ENCODE measurements at regions not wholly inside any gene's neighbourhood (a gene's known extent, or its start where the extent isn't known, plus 50 kb on each side); places are given as distances from the start of the nearest gene placed in this dataset.

GRCh38 chr14:104405360-104406226, 174.0 kb upstream of the C14orf180 start:
- H3K4me2 ChIP-seq = no peak overlapping the region
- DNase-seq (ENCODE audit: low spot score) = no peak
- peaks cover 9% of the 10 kb centered on the region; the same call in 2 of the 3 replicates for H3K36me3 Mint-ChIP-seq (ENCODE audit: low read depth)
- no peaks in the 10 kb centered on the region for H4K20me1 ChIP-seq (replicated peaks; ENCODE audit: insufficient read depth)
- H3F3A ChIP-seq (replicated peaks; ENCODE audit: low read depth) = no peaks in the 10 kb centered on the region
- peaks cover 2% of the 10 kb centered on the region for H3K27me3 Mint-ChIP-seq (ENCODE audit: insufficient read depth, low read depth, poor library complexity)
- no peak overlapping the region for H3K27ac Mint-ChIP-seq
- H3K9me3 Mint-ChIP-seq = peaks cover 14% of the 10 kb centered on the region
- H3K4me1 ChIP-seq (ENCODE audit: insufficient read depth) = peaks cover 9% of the 10 kb centered on the region; the same call in 1 of the 2 replicates
- no peak overlapping the region for H3K4me3 Mint-ChIP-seq
- no peak overlapping the region for H3K27ac ChIP-seq (ENCODE audit: low read depth)
- peaks cover 21% of the 10 kb centered on the region for H3K4me1 Mint-ChIP-seq
- H2AFZ ChIP-seq = no peak overlapping the region
- H3K27me3 ChIP-seq (ENCODE audit: insufficient read depth) = no peaks in the 10 kb centered on the region
- no peak for TF ChIP-seq STAT1 (IDR thresholded peaks at IDR 0.05; ENCODE audit: unreplicated experiment)
- no peak for TF ChIP-seq REST (IDR thresholded peaks at IDR 0.05; ENCODE audit: unreplicated experiment)
- no peak for TF ChIP-seq EZH2phosphoT487 (IDR thresholded peaks at IDR 0.05; ENCODE audit: unreplicated experiment)
- TF ChIP-seq CTCF (conservative IDR thresholded peaks at IDR 0.05; ENCODE audit: low read depth in 2 of 2) = no peak
- TF ChIP-seq ZNF331 (CRISPR knock-in tag; IDR thresholded peaks at IDR 0.05; ENCODE audit: low read depth) = no peak
- no peak for TF ChIP-seq ZNF114 (CRISPR knock-in tag; IDR thresholded peaks at IDR 0.05)
- no peak for TF ChIP-seq ETS1 (IDR thresholded peaks at IDR 0.05)
- TF ChIP-seq POLR2AphosphoS5 (IDR thresholded peaks at IDR 0.05; ENCODE audit: low read depth) = no peak
- TF ChIP-seq EZH2 (IDR thresholded peaks at IDR 0.05; ENCODE audit: low read depth, unreplicated experiment) = no peak
- TF ChIP-seq JUNB (IDR thresholded peaks at IDR 0.05; ENCODE audit: unreplicated experiment) = no peak
- TF ChIP-seq, protein P1, sequence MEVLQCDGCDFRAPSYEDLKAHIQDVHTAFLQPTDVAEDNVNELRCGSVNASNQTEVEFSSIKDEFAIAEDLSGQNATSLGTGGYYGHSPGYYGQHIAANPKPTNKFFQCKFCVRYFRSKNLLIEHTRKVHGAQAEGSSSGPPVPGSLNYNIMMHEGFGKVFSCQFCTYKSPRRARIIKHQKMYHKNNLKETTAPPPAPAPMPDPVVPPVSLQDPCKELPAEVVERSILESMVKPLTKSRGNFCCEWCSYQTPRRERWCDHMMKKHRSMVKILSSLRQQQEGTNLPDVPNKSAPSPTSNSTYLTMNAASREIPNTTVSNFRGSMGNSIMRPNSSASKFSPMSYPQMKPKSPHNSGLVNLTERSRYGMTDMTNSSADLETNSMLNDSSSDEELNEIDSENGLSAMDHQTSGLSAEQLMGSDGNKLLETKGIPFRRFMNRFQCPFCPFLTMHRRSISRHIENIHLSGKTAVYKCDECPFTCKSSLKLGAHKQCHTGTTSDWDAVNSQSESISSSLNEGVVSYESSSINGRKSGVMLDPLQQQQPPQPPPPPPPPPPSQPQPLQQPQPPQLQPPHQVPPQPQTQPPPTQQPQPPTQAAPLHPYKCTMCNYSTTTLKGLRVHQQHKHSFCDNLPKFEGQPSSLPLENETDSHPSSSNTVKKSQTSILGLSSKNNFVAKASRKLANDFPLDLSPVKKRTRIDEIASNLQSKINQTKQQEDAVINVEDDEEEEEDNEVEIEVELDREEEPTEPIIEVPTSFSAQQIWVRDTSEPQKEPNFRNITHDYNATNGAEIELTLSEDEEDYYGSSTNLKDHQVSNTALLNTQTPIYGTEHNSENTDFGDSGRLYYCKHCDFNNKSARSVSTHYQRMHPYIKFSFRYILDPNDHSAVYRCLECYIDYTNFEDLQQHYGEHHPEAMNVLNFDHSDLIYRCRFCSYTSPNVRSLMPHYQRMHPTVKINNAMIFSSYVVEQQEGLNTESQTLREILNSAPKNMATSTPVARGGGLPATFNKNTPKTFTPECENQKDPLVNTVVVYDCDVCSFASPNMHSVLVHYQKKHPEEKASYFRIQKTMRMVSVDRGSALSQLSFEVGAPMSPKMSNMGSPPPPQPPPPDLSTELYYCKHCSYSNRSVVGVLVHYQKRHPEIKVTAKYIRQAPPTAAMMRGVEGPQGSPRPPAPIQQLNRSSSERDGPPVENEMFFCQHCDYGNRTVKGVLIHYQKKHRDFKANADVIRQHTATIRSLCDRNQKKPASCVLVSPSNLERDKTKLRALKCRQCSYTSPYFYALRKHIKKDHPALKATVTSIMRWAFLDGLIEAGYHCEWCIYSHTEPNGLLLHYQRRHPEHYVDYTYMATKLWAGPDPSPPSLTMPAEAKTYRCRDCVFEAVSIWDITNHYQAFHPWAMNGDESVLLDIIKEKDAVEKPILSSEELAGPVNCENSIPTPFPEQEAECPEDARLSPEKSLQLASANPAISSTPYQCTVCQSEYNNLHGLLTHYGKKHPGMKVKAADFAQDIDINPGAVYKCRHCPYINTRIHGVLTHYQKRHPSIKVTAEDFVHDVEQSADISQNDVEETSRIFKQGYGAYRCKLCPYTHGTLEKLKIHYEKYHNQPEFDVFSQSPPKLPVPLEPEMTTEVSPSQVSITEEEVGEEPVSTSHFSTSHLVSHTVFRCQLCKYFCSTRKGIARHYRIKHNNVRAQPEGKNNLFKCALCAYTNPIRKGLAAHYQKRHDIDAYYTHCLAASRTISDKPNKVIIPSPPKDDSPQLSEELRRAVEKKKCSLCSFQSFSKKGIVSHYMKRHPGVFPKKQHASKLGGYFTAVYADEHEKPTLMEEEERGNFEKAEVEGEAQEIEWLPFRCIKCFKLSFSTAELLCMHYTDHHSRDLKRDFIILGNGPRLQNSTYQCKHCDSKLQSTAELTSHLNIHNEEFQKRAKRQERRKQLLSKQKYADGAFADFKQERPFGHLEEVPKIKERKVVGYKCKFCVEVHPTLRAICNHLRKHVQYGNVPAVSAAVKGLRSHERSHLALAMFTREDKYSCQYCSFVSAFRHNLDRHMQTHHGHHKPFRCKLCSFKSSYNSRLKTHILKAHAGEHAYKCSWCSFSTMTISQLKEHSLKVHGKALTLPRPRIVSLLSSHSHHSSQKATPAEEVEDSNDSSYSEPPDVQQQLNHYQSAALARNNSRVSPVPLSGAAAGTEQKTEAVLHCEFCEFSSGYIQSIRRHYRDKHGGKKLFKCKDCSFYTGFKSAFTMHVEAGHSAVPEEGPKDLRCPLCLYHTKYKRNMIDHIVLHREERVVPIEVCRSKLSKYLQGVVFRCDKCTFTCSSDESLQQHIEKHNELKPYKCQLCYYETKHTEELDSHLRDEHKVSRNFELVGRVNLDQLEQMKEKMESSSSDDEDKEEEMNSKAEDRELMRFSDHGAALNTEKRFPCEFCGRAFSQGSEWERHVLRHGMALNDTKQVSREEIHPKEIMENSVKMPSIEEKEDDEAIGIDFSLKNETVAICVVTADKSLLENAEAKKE (CRISPR knock-in tag; IDR thresholded peaks at IDR 0.05) = no peak
- TF ChIP-seq NANOG (IDR thresholded peaks at IDR 0.05; ENCODE audit: borderline replicate concordance) = no peak
- H3K4me3 ChIP-seq = no peak overlapping the region
- 0 out of 2 replicates have a peak, but pooled peaks cover 6% of the 10 kb centered on the region for H3K36me3 ChIP-seq (ENCODE audit: insufficient read depth)
- H3K9me2 ChIP-seq (ENCODE audit: insufficient read depth) = no peaks in the 10 kb centered on the region
- no peak for ATAC-seq
- no peaks in the 10 kb centered on the region for H3K79me2 ChIP-seq (replicated peaks; ENCODE audit: insufficient read depth)

Data from GM23338 (cell line).